ENCODE measurements at regions not wholly inside any gene's neighbourhood (a gene's known extent, or its start where the extent isn't known, plus 50 kb on each side); places are given as distances from the start of the nearest gene placed in this dataset.

- intact Hi-C loops (cut with DNase I, micrococcal nuclease) = no loop called here
- DNase-seq (no peak), ATAC-seq (no peak)
- Histone ChIP-seq H3K4me1 (ENCODE audit: low read depth) (no peaks in the 10 kb centered on the region), H3K9me3 (no peaks in the 10 kb centered on the region), H3K4me3 (no peak overlapping the region), H3K36me3 (ENCODE audit: low read depth) (no peaks in the 10 kb centered on the region)
- TF ChIP-seq CTCF (IDR thresholded peaks at IDR 0.05) = no peak
These were observed 82.8 kb upstream of the SPATA31C2 start for GRCh38 chr9:88221105-88221504.

DNA sequence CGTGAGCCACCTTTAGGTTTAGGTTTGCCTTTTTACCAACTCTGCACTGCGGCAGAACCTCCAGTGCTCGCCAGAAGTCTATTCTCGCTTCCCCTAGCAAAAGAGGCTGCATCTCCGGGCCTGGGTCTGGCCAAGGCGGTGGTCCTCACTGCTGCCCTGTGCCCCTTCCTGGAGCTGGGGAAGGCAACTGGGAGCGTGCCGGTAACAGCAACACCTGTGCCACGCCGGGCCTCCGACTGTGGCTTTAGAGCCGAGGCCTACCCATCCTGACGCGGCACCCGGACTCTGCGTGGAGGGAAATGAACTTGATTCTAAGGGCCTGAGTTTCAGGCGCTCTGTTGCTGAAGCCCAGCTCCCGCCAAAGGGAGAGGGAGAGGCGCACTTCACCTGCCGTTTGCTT is 82.4 kb upstream of the SPATA31C2 start:
- H3K9me3 ChIP-seq = no peaks in the 10 kb centered on the region
- H3K4me3 ChIP-seq = no peak overlapping the region
- H3K4me1 ChIP-seq (ENCODE audit: low read depth) = no peaks in the 10 kb centered on the region
- ATAC-seq (no peak), DNase-seq (no peak)
- H3K36me3 ChIP-seq (ENCODE audit: low read depth) = no peaks in the 10 kb centered on the region
- no peak for TF ChIP-seq CTCF (IDR thresholded peaks at IDR 0.05)
- intact Hi-C loops (cut with DNase I, micrococcal nuclease) = no loop called here

GRCh38 chr9:88219601-88220000 is 81.3 kb upstream of the SPATA31C2 start:
- no peaks in the 10 kb centered on the region for H3K36me3 ChIP-seq (ENCODE audit: low read depth)
- ATAC-seq = no peak
- no peaks in the 10 kb centered on the region for H3K9me3 ChIP-seq
- H3K4me3 ChIP-seq = no peak overlapping the region
- intact Hi-C loops (cut with DNase I, micrococcal nuclease) = no loop called here
- no peak for DNase-seq
- no peak for TF ChIP-seq CTCF (IDR thresholded peaks at IDR 0.05)
- no peaks in the 10 kb centered on the region for H3K4me1 ChIP-seq (ENCODE audit: low read depth)

DNA sequence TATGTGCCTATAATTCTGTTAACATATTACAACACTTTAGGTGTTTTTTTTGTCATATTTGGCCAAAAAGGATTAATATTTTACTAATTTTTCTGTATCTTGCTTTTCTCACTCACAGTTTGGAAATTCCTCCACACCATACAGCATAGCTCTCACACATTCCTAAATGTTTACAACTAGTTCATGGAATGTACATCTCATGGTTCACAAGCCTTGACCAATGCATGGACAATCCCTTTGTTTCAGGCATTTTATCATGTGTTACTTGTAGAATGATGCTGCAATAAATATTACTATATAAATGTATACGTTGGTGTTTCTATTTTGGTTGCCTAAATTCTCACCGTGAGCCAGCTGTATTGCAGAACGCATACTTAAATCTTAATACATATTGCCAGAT is 80.5 kb upstream of the SPATA31C2 start:
- intact Hi-C loops (cut with DNase I, micrococcal nuclease) = no loop called here
- Histone ChIP-seq H3K4me3 (no peak overlapping the region), H3K9me3 (no peaks in the 10 kb centered on the region), H3K36me3 (ENCODE audit: low read depth) (no peaks in the 10 kb centered on the region), H3K4me1 (ENCODE audit: low read depth) (no peaks in the 10 kb centered on the region)
- ATAC-seq (no peak), DNase-seq (no peak)
- TF ChIP-seq CTCF (IDR thresholded peaks at IDR 0.05) = no peak

DNA sequence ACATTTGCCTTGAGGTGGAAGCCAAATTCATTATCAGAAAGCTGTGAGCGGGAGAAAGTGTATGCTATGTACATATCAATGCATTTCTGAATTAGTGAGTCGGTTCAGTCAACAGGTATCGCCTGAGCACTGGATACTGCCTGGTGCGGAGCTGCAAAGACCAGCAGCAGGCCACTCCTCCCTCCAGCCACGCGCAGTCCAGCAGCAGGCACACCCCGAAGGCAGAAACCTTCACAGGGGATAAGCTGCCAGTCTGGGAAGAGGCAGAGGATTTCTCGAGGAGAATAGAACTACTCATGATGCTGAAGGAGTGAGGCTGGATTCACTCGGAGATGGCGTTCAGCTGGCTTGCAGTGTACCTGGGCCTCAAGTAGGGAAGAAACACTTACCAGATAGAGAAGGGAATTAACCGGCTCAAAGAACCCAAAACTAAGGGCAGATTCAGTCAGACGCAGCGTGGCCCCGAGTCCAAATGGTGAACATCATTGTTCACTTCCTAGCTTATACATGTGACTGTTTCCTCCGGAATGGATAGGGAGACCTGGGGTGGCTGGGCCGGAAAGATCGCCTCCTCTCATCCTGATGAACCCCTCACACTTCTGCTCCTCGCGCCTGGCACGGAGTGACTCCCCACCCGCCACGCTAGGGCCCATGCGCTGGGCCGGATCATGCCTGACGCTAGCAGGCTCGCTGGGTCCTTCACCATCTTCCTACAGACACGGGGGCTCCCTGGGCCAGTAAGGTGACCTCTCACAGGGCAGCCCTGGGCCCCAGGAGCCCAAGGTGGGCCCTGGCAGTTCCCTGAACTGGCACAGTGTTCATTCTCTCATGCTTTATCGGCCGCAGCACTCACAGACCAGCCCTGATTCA is 78.1 kb upstream of the SPATA31C2 start:
- intact Hi-C loops (cut with DNase I, micrococcal nuclease) = no loop called here
- TF ChIP-seq CTCF (IDR thresholded peaks at IDR 0.05) = no peak
- DNase-seq (no peak), ATAC-seq (no peak)
- Histone ChIP-seq H3K4me3 (no peak overlapping the region), H3K9me3 (no peaks in the 10 kb centered on the region), H3K36me3 (ENCODE audit: low read depth) (no peaks in the 10 kb centered on the region), H3K4me1 (ENCODE audit: low read depth) (no peaks in the 10 kb centered on the region)
